ENCODE measurements at regions not wholly inside any gene's neighbourhood (a gene's known extent, or its start where the extent isn't known, plus 50 kb on each side); places are given as distances from the start of the nearest gene placed in this dataset.

DNA sequence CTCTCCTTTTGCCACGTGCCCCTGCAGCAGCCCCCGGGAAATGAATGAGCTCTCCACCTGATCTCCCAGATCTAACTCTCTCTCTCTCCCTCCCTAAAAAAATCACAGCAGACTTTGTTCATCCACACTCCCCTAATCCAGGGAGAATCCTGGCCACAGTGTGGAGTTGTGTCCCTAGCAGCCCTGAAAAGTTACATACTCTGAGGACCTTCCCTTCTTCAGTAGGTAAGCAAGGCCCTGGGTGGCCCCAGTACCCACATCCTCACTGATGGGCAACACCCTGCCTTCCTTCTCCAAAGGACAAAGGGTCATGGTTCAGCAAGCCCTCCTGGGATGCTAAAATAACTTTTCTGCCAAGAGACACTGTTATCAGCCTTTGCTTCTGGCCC is 76.9 kb upstream of the GLI2 start:
- no peak for TF ChIP-seq TAF1 (IDR thresholded peaks at IDR 0.05; ENCODE audit: borderline replicate concordance, insufficient read depth, low read length)
- TF ChIP-seq FOXP2 (optimal IDR thresholded peaks at IDR 0.05; ENCODE audit: borderline replicate concordance, extremely low read depth, extremely low read length, insufficient read depth), result no peak
- TF ChIP-seq, protein P1, sequence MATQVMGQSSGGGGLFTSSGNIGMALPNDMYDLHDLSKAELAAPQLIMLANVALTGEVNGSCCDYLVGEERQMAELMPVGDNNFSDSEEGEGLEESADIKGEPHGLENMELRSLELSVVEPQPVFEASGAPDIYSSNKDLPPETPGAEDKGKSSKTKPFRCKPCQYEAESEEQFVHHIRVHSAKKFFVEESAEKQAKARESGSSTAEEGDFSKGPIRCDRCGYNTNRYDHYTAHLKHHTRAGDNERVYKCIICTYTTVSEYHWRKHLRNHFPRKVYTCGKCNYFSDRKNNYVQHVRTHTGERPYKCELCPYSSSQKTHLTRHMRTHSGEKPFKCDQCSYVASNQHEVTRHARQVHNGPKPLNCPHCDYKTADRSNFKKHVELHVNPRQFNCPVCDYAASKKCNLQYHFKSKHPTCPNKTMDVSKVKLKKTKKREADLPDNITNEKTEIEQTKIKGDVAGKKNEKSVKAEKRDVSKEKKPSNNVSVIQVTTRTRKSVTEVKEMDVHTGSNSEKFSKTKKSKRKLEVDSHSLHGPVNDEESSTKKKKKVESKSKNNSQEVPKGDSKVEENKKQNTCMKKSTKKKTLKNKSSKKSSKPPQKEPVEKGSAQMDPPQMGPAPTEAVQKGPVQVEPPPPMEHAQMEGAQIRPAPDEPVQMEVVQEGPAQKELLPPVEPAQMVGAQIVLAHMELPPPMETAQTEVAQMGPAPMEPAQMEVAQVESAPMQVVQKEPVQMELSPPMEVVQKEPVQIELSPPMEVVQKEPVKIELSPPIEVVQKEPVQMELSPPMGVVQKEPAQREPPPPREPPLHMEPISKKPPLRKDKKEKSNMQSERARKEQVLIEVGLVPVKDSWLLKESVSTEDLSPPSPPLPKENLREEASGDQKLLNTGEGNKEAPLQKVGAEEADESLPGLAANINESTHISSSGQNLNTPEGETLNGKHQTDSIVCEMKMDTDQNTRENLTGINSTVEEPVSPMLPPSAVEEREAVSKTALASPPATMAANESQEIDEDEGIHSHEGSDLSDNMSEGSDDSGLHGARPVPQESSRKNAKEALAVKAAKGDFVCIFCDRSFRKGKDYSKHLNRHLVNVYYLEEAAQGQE (IDR thresholded peaks at IDR 0.05; ENCODE audit: insufficient read depth in 1 of 2, low read depth in 2 of 2, low read length in 2 of 2), result no peak
- no peak for TF ChIP-seq POLR2AphosphoS5 (IDR thresholded peaks at IDR 0.05; ENCODE audit: low read depth, low read length)
- no peak for TF ChIP-seq SIN3A (IDR thresholded peaks at IDR 0.05; ENCODE audit: borderline replicate concordance, insufficient read depth, low read length)

GRCh38 chr2:120659275-120659977 is 76.2 kb upstream of the GLI2 start:
- TF ChIP-seq FOXP2 (optimal IDR thresholded peaks at IDR 0.05; ENCODE audit: borderline replicate concordance, extremely low read depth, extremely low read length, insufficient read depth) (no peak), SIN3A (IDR thresholded peaks at IDR 0.05; ENCODE audit: borderline replicate concordance, insufficient read depth, low read length) (no peak)

- TF ChIP-seq SIN3A (IDR thresholded peaks at IDR 0.05; ENCODE audit: borderline replicate concordance, insufficient read depth, low read length) (no peak), TAF1 (IDR thresholded peaks at IDR 0.05; ENCODE audit: borderline replicate concordance, insufficient read depth, low read length) (no peak), FOXP2 (optimal IDR thresholded peaks at IDR 0.05; ENCODE audit: borderline replicate concordance, extremely low read depth, extremely low read length, insufficient read depth) (no peak), POLR2AphosphoS5 (IDR thresholded peaks at IDR 0.05; ENCODE audit: low read depth, low read length) (no peak)
- TF ChIP-seq, protein P1 (IDR thresholded peaks at IDR 0.05; ENCODE audit: insufficient read depth in 1 of 2, low read depth in 2 of 2, low read length in 2 of 2), result no peak
These were observed 75.5 kb upstream of the GLI2 start for GRCh38 chr2:120660056-120660694.

- TF ChIP-seq POLR2AphosphoS5 (IDR thresholded peaks at IDR 0.05; ENCODE audit: low read depth, low read length) (no peak), TAF1 (IDR thresholded peaks at IDR 0.05; ENCODE audit: borderline replicate concordance, insufficient read depth, low read length) (no peak), SIN3A (IDR thresholded peaks at IDR 0.05; ENCODE audit: borderline replicate concordance, insufficient read depth, low read length) (no peak), FOXP2 (optimal IDR thresholded peaks at IDR 0.05; ENCODE audit: borderline replicate concordance, extremely low read depth, extremely low read length, insufficient read depth) (no peak)
- TF ChIP-seq, protein P1 (IDR thresholded peaks at IDR 0.05; ENCODE audit: insufficient read depth in 1 of 2, low read depth in 2 of 2, low read length in 2 of 2), result no peak
These were observed 74.8 kb upstream of the GLI2 start for GRCh38 chr2:120660771-120661459.

DNA sequence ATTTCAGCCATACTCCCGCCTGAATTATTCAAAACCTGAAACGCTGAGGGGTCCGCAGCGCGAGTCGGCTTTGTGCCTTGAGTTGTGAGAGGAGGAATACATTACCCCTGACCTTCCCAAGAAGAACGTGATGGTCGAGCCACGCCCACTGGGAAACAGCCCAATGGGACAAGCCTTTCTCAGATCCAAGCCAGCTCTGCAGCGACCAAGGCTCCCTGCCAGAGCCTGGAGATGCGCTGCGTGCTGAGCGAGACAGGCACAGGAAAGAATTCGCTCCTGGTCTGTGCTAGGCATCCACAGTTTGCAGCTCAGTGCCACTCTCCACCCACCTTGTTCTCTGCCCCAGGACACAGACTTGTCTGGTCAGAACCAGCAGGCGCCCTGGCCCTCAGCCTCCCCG is 74.1 kb upstream of the GLI2 start:
- no peak for TF ChIP-seq TAF1 (IDR thresholded peaks at IDR 0.05; ENCODE audit: borderline replicate concordance, insufficient read depth, low read length)
- TF ChIP-seq FOXP2 (optimal IDR thresholded peaks at IDR 0.05; ENCODE audit: borderline replicate concordance, extremely low read depth, extremely low read length, insufficient read depth), result no peak
- TF ChIP-seq, protein P1 (IDR thresholded peaks at IDR 0.05; ENCODE audit: insufficient read depth in 1 of 2, low read depth in 2 of 2, low read length in 2 of 2), result no peak
- TF ChIP-seq SIN3A (IDR thresholded peaks at IDR 0.05; ENCODE audit: borderline replicate concordance, insufficient read depth, low read length), result no peak
- TF ChIP-seq POLR2AphosphoS5 (IDR thresholded peaks at IDR 0.05; ENCODE audit: low read depth, low read length), result no peak

All from PFSK-1 (cell line).